ENCODE measurements at regions not wholly inside any gene's neighbourhood (a gene's known extent, or its start where the extent isn't known, plus 50 kb on each side); places are given as distances from the start of the nearest gene placed in this dataset.

DNA sequence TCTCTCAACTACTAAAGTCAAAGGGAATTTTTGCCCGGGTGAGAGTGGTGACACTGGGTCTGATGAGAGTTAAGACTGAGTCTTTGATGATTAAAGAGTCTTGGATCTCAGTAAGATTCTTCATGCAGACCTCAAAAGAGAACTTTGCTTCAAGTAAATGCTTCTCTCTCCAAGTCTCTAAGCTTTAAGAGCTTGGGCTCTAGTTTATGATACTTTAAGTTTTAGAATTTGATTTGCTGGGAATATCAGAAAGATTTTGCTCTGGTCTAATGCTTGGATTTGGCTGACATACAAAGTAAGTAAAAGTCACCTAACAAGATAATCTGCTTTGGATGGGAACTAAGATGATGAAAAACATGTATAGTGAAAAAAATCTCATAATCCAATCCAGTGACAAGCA is 566.3 kb downstream of the MAT2B start:
- Histone ChIP-seq H3K27me3 (ENCODE audit: control insufficient read depth in 4 of 4, insufficient read depth in 4 of 4, low read length in 3 of 4) (peaks cover 0 to 3% (median 0%) of the 10 kb centered on the region in 4 donors), H3K4me1 (ENCODE audit: control insufficient read depth in 4 of 4, insufficient read depth in 4 of 4, low read length in 3 of 4) (no peaks in the 10 kb centered on the region), H3K27ac (ENCODE audit: low read depth in 1 of 2, low read length in 2 of 2) (no peak overlapping the region), H3K9me3 (ENCODE audit: control insufficient read depth in 4 of 4, low read length in 3 of 4) (peaks cover 0 to 2% (median 0%) of the 10 kb centered on the region in 4 donors), H3K36me3 (ENCODE audit: control insufficient read depth in 4 of 4, insufficient read depth in 3 of 4, low read depth in 1 of 4, low read length in 3 of 4) (no peaks in the 10 kb centered on the region), H3K4me3 (ENCODE audit: low read depth in 1 of 3, low read length in 3 of 3) (no peak overlapping the region), H3K9ac (ENCODE audit: low read depth in 1 of 2, low read length in 2 of 2) (no peak overlapping the region)
- no peak for DNase-seq (ENCODE audit: low spot score)
- WGBS: 62% methylated on average over 1 of the region's 1 CpG
- no peak for TF ChIP-seq NR2F2 (IDR thresholded peaks at IDR 0.05)
- TF ChIP-seq JUND (IDR thresholded peaks at IDR 0.05): no peak
- TF ChIP-seq, protein P1, sequence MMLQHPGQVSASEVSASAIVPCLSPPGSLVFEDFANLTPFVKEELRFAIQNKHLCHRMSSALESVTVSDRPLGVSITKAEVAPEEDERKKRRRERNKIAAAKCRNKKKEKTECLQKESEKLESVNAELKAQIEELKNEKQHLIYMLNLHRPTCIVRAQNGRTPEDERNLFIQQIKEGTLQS (IDR thresholded peaks at IDR 0.05): no peak
- no peak for TF ChIP-seq RAD21 (IDR thresholded peaks at IDR 0.05)
- TF ChIP-seq TAF1 (conservative IDR thresholded peaks at IDR 0.05): no peak
- TF ChIP-seq, protein P2, sequence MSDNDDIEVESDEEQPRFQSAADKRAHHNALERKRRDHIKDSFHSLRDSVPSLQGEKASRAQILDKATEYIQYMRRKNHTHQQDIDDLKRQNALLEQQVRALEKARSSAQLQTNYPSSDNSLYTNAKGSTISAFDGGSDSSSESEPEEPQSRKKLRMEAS (IDR thresholded peaks at IDR 0.05): no peak
- TF ChIP-seq EGR1 (IDR thresholded peaks at IDR 0.05; ENCODE audit: low read depth in 2 of 2): no peak
- TF ChIP-seq GABPA (IDR thresholded peaks at IDR 0.05 in 1 of 2, conservative IDR thresholded peaks at IDR 0.05 in 1 of 2): no peak
- TF ChIP-seq, protein P3, sequence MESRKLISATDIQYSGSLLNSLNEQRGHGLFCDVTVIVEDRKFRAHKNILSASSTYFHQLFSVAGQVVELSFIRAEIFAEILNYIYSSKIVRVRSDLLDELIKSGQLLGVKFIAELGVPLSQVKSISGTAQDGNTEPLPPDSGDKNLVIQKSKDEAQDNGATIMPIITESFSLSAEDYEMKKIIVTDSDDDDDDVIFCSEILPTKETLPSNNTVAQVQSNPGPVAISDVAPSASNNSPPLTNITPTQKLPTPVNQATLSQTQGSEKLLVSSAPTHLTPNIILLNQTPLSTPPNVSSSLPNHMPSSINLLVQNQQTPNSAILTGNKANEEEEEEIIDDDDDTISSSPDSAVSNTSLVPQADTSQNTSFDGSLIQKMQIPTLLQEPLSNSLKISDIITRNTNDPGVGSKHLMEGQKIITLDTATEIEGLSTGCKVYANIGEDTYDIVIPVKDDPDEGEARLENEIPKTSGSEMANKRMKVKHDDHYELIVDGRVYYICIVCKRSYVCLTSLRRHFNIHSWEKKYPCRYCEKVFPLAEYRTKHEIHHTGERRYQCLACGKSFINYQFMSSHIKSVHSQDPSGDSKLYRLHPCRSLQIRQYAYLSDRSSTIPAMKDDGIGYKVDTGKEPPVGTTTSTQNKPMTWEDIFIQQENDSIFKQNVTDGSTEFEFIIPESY (IDR thresholded peaks at IDR 0.05): no peak

DNA sequence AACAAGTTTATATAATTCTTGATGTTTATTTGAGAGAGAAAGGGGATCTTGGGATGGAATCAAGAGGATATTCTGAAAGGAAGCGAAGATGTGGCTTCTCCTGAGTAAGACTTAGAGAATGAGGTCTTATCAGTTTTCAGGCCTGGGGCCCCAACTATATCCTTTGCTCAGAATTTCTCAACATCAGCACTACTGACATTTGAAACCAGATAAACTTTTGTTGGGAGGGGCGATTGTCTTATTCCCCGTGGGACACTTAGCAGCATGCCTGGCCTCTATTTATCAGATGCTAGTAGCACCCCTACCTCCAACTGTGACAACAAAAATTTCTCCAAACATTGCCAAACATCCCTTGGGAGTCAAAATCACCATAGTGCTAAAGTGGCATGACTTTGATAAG is 567.7 kb downstream of the MAT2B start:
- Histone ChIP-seq H3K9ac (ENCODE audit: low read depth in 1 of 2, low read length in 2 of 2) (no peak overlapping the region), H3K9me3 (ENCODE audit: control insufficient read depth in 4 of 4, low read length in 3 of 4) (peaks cover 0 to 2% (median 0%) of the 10 kb centered on the region in 4 donors), H3K27ac (ENCODE audit: low read depth in 1 of 2, low read length in 2 of 2) (no peak overlapping the region), H3K36me3 (ENCODE audit: control insufficient read depth in 4 of 4, insufficient read depth in 3 of 4, low read depth in 1 of 4, low read length in 3 of 4) (no peaks in the 10 kb centered on the region), H3K27me3 (ENCODE audit: control insufficient read depth in 4 of 4, insufficient read depth in 4 of 4, low read length in 3 of 4) (peaks cover 0 to 3% (median 0%) of the 10 kb centered on the region in 4 donors), H3K4me3 (ENCODE audit: low read depth in 1 of 3, low read length in 3 of 3) (no peak overlapping the region), H3K4me1 (ENCODE audit: control insufficient read depth in 4 of 4, insufficient read depth in 4 of 4, low read length in 3 of 4) (no peaks in the 10 kb centered on the region)
- TF ChIP-seq HNF4G (IDR thresholded peaks at IDR 0.05): no peak
- no peak for TF ChIP-seq NR2F2 (IDR thresholded peaks at IDR 0.05)
- TF ChIP-seq JUND (IDR thresholded peaks at IDR 0.05): no peak
- no peak for DNase-seq (ENCODE audit: low spot score)
- WGBS: 36% methylated on average over 3 of the region's 3 CpGs

DNA sequence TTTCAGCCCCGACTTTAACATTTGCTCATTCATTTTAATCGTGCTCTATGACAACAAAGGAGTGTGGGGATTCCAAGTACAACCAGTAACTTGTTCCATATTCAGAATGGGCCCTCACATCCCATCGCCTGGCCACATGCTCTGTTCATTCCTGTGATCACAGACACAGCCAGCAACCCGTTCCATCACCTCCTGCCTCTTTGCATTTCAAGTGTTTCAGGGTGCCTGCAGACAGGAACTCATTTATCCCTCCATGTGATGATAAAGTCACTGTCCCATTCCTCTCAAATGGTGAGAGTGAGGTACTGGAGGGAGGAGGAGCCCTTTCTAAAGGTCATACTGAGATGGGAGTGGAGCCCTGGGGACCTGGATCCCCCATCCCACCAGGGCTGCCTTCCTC is 571.1 kb downstream of the MAT2B start:
- 60% methylated on average over 4 of the region's 4 CpGs for WGBS
- no peaks in the 10 kb centered on the region for H3K9me3 ChIP-seq (ENCODE audit: control insufficient read depth in 4 of 4, low read length in 3 of 4)
- no peaks in the 10 kb centered on the region for H3K4me1 ChIP-seq (ENCODE audit: control insufficient read depth in 4 of 4, insufficient read depth in 4 of 4, low read length in 3 of 4)
- TF ChIP-seq YY1 (IDR thresholded peaks at IDR 0.05) (no peak), GABPA (IDR thresholded peaks at IDR 0.05 in 1 of 2, conservative IDR thresholded peaks at IDR 0.05 in 1 of 2) (no peak), HNF4G (IDR thresholded peaks at IDR 0.05) (no peak), EGR1 (IDR thresholded peaks at IDR 0.05; ENCODE audit: low read depth in 2 of 2) (no peak), FOXA1 (IDR thresholded peaks at IDR 0.05) (no peak), SP1 (IDR thresholded peaks at IDR 0.05) (no peak), RAD21 (IDR thresholded peaks at IDR 0.05) (no peak)
- TF ChIP-seq, protein P4, sequence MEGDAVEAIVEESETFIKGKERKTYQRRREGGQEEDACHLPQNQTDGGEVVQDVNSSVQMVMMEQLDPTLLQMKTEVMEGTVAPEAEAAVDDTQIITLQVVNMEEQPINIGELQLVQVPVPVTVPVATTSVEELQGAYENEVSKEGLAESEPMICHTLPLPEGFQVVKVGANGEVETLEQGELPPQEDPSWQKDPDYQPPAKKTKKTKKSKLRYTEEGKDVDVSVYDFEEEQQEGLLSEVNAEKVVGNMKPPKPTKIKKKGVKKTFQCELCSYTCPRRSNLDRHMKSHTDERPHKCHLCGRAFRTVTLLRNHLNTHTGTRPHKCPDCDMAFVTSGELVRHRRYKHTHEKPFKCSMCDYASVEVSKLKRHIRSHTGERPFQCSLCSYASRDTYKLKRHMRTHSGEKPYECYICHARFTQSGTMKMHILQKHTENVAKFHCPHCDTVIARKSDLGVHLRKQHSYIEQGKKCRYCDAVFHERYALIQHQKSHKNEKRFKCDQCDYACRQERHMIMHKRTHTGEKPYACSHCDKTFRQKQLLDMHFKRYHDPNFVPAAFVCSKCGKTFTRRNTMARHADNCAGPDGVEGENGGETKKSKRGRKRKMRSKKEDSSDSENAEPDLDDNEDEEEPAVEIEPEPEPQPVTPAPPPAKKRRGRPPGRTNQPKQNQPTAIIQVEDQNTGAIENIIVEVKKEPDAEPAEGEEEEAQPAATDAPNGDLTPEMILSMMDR (IDR thresholded peaks at IDR 0.05; ENCODE audit: low read depth, low read length, missing input control): no peak
- TF ChIP-seq, protein P5, sequence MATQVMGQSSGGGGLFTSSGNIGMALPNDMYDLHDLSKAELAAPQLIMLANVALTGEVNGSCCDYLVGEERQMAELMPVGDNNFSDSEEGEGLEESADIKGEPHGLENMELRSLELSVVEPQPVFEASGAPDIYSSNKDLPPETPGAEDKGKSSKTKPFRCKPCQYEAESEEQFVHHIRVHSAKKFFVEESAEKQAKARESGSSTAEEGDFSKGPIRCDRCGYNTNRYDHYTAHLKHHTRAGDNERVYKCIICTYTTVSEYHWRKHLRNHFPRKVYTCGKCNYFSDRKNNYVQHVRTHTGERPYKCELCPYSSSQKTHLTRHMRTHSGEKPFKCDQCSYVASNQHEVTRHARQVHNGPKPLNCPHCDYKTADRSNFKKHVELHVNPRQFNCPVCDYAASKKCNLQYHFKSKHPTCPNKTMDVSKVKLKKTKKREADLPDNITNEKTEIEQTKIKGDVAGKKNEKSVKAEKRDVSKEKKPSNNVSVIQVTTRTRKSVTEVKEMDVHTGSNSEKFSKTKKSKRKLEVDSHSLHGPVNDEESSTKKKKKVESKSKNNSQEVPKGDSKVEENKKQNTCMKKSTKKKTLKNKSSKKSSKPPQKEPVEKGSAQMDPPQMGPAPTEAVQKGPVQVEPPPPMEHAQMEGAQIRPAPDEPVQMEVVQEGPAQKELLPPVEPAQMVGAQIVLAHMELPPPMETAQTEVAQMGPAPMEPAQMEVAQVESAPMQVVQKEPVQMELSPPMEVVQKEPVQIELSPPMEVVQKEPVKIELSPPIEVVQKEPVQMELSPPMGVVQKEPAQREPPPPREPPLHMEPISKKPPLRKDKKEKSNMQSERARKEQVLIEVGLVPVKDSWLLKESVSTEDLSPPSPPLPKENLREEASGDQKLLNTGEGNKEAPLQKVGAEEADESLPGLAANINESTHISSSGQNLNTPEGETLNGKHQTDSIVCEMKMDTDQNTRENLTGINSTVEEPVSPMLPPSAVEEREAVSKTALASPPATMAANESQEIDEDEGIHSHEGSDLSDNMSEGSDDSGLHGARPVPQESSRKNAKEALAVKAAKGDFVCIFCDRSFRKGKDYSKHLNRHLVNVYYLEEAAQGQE (IDR thresholded peaks at IDR 0.05): no peak
- TF ChIP-seq, protein P3 (IDR thresholded peaks at IDR 0.05): no peak
- TF ChIP-seq, protein P1 (IDR thresholded peaks at IDR 0.05): no peak
- DNase-seq (ENCODE audit: low spot score): no peak
- peaks cover 0 to 3% (median 0%) of the 10 kb centered on the region in 4 donors for H3K27me3 ChIP-seq (ENCODE audit: control insufficient read depth in 4 of 4, insufficient read depth in 4 of 4, low read length in 3 of 4)
- no peak overlapping the region for H3K9ac ChIP-seq (ENCODE audit: low read depth in 1 of 2, low read length in 2 of 2)
- no peak overlapping the region for H3K27ac ChIP-seq (ENCODE audit: low read depth in 1 of 2, low read length in 2 of 2)
- H3K36me3 ChIP-seq (ENCODE audit: control insufficient read depth in 4 of 4, insufficient read depth in 3 of 4, low read depth in 1 of 4, low read length in 3 of 4): no peaks in the 10 kb centered on the region
- H3K4me3 ChIP-seq (ENCODE audit: low read depth in 1 of 3, low read length in 3 of 3): no peak overlapping the region

All from liver (tissue), 8 donors.